ENCODE measurements at regions not wholly inside any gene's neighbourhood (a gene's known extent, or its start where the extent isn't known, plus 50 kb on each side); places are given as distances from the start of the nearest gene placed in this dataset.

GRCh38 chr10:44684661-44685060 is 226.5 kb upstream of the TMEM72 start:
- TF ChIP-seq TAF1 (IDR thresholded peaks at IDR 0.05; ENCODE audit: low read depth, low read length): no peak
- TF ChIP-seq POLR2A (IDR thresholded peaks at IDR 0.05; ENCODE audit: low read depth, low read length): no peak
- TF ChIP-seq POLR2AphosphoS5 (IDR thresholded peaks at IDR 0.05; ENCODE audit: low read depth, low read length): no peak
- no peak for TF ChIP-seq PAX5 (IDR thresholded peaks at IDR 0.05; ENCODE audit: insufficient read depth, low read length, severe bottlenecking)
- no peak for TF ChIP-seq POU2F2 (IDR thresholded peaks at IDR 0.05; ENCODE audit: low read depth, low read length)

Measured in GM12891 (cell line).